MM.1S (cell line): ENCODE measurements at regions not wholly inside any gene's neighbourhood (a gene's known extent, or its start where the extent isn't known, plus 50 kb on each side); places are given as distances from the start of the nearest gene placed in this dataset.

Source experiments
- EZH2 ChIP-seq: fragments of 300-600 bp; sonication (generic); optimal IDR thresholded peaks from 2 replicates; pipeline ENCODE3; 2017; ENCODE audit warnings: low read depth, mild to moderate bottlenecking, antibody characterized with exemption, low read length, mixed read lengths
- EZH2phosphoT487 ChIP-seq: fragments of 300-600 bp; sonication (generic); IDR thresholded peaks from 2 replicates; pipeline ENCODE4 v1.6.1; 2018; ENCODE audit warnings: antibody characterized with exemption, low read length
- TF ChIP-seq, protein P1 (sequence below): fragments of 300-600 bp; sonication (generic); IDR thresholded peaks from 2 replicates; pipeline ENCODE4 v1.5.1; 2016; ENCODE audit warnings: antibody characterized with exemption, low read length, mixed read lengths

DNA sequence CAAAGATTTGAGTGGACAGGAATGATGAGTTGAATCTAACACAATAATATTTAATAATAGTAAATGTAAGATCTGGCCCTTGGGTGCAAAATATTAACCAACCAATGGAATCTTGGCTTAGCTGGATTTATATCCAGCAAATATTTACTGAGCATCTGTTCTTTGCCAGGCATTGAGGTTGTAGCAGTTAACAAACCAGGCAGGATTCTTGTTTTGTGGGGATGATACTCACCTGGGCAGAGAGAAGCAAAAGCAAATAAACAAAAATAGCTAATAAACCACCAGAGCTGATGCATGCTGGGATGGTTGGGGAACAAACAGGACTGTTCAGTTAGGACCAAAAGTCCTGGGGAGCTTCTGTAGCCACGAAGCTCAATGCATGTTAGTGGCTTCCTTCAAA, 84.1 kb upstream of the CDH13 start:
- TF ChIP-seq, protein P1, sequence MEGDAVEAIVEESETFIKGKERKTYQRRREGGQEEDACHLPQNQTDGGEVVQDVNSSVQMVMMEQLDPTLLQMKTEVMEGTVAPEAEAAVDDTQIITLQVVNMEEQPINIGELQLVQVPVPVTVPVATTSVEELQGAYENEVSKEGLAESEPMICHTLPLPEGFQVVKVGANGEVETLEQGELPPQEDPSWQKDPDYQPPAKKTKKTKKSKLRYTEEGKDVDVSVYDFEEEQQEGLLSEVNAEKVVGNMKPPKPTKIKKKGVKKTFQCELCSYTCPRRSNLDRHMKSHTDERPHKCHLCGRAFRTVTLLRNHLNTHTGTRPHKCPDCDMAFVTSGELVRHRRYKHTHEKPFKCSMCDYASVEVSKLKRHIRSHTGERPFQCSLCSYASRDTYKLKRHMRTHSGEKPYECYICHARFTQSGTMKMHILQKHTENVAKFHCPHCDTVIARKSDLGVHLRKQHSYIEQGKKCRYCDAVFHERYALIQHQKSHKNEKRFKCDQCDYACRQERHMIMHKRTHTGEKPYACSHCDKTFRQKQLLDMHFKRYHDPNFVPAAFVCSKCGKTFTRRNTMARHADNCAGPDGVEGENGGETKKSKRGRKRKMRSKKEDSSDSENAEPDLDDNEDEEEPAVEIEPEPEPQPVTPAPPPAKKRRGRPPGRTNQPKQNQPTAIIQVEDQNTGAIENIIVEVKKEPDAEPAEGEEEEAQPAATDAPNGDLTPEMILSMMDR: no peak
- TF ChIP-seq EZH2 (no peak), EZH2phosphoT487 (no peak)
